ENCODE measurements at regions not wholly inside any gene's neighbourhood (a gene's known extent, or its start where the extent isn't known, plus 50 kb on each side); places are given as distances from the start of the nearest gene placed in this dataset.

DNA sequence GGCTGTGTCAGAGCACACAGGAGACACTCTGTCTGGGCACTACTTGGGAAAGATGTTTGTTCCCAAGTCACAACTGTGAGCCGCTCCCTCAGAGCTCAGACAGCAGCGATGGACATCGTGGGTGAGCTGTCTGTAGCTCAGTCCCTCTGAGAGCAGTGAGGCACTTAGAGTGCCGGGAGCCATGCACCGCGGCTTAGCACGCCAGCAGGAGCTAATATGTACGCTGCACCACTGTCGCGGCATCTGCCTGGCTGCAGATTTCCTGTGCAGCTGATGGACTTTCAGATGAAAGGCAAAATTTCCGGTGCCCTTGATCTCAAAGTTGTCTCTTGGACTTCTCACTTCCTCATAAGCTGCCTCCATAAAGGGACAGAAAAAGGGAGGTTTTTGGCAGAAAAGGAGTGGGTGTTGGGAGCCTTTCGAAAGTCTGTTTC, 92.8 kb upstream of the ZNF469 start:
- H3K4me1 Mint-ChIP-seq = no peaks in the 10 kb centered on the region

DNA sequence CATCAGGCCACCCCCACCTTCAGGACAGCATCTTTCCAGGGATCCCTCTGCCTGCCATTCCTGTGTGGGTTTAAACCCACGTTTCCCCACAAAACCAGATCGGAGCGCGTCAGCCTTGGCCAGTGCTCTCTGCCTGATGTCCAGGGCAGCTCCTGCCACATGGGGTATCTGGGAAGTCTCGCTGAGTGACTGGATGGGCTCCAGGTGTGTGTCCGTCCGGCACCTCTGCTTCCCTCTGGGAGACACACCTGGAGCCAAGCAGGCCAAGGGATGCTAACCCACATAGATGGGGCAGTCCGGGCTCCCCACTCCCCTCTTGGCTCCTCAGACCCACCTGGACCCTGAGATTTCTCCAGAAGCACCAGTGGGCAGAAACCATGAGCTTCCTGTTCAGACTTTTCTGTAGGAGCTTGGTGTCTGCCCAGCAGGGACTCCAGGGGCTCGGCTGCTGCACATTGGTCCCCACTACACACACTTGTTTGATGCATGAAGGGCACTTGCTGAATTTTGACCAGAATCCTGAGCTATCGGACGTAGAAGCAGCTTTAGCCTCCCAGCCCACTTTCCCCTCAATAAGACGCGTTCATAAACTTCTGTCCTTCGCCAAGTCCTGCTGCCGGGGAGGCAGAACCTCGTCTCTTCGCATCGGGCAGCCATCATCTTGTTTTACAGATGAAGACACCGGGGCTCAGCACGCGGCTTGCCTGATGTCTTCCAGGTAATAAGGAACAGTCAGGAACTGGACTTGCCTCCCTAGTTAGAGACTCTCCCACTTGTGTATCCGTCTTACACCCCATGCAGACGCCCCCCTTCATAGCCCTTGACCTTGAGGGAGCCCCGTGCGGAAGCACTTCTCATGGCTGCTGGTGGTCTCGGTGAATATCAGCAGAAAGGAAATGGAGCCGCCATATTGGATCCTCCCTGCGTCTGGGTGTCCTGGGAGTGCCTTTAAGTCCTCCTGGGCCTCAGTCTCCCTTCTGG, 91.6 kb upstream of the ZNF469 start:
- H3K4me3 Mint-ChIP-seq = no peak overlapping the region
- no peak for DNase-seq
- H3K9me3 Mint-ChIP-seq = no peaks in the 10 kb centered on the region
- no peaks in the 10 kb centered on the region for H3K27me3 Mint-ChIP-seq
- no peak for ATAC-seq
- H3K4me1 Mint-ChIP-seq = no peaks in the 10 kb centered on the region
- peak overlapping the region in 1 of 2 donors; percentile 10 for H3K27ac Mint-ChIP-seq

More for the DNA sequence above, 92.8 kb upstream of the ZNF469 start:
- Mint-ChIP-seq H3K4me3 (no peak overlapping the region), H3K27ac (no peak overlapping the region), H3K9me3 (no peaks in the 10 kb centered on the region), H3K27me3 (no peaks in the 10 kb centered on the region)
- ATAC-seq (no peak), DNase-seq (no peak)

DNA sequence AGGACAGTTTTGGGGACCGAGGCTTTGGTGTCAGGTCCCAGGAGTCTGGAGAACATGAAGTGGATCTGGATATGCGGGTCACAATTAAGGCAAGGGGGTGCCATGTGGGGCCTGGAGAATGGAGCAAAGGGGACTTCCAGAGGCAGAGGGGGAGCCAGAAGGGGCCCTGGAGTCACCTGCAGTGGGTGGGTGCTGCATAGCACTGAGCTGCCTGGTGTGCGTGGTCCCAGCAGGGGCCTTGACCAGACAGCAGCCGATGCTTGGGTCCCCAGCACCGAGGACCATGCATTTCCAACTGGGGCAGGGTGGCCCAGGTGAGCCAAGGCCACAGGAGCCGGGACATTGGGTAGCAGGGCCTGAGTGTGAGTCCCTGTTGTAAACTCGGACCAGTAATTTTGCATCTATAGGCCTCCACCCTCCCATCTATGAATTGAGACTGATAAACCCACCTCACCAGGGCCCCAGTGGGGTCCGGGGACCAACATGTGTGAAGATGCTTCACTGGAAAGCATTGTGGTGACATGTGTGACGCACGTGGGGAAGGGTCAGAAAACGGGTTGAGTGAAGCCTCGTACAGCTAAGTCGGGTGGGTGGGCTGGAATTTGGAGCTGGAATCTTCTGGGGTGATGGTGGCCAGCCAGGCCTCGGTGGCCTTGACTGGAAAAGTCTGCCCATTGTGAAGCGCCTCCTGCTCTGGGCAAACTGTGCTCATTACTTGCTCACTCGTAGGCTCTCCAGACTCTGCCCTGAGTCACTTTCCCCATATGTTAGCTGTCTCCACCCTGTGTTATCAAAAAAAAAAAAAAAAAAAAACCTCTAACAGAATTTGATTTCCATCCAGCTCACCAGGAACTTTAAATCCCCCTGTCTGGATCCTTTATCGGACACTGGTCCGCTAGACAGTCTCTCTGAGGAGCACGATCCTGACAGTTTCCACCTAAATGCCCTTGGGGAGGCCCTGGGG, 90.5 kb upstream of the ZNF469 start:
- Mint-ChIP-seq H3K4me1 (no peaks in the 10 kb centered on the region), H3K9me3 (no peaks in the 10 kb centered on the region), H3K27me3 (peaks cover 1% of the 10 kb centered on the region), H3K27ac (no peak overlapping the region), H3K4me3 (no peak overlapping the region)
- DNase-seq (no peak), ATAC-seq (no peak)

DNA sequence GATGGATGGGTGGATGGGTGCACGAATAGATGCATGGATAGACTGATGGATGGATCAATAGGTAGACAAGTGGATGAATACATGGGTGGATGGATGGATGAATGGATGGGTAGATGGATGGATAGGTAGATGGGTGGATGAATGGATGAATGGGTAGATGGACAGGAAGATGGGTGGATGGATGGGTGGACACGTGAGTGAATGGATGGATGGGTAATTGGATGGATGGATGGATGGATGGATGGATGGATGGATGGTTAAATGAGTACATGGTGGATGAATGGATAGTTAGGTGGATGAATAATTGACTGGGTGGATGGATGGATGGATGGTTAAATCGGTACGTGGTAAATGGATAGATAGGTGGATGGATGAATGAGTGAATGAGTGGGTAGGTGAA, 89.7 kb upstream of the ZNF469 start:
- no peak for ATAC-seq
- H3K9me3 Mint-ChIP-seq = no peaks in the 10 kb centered on the region
- H3K27me3 Mint-ChIP-seq = peaks cover 9% of the 10 kb centered on the region
- H3K27ac Mint-ChIP-seq = no peak overlapping the region
- no peak overlapping the region for H3K4me3 Mint-ChIP-seq
- no peak for DNase-seq
- no peaks in the 10 kb centered on the region for H3K4me1 Mint-ChIP-seq

DNA sequence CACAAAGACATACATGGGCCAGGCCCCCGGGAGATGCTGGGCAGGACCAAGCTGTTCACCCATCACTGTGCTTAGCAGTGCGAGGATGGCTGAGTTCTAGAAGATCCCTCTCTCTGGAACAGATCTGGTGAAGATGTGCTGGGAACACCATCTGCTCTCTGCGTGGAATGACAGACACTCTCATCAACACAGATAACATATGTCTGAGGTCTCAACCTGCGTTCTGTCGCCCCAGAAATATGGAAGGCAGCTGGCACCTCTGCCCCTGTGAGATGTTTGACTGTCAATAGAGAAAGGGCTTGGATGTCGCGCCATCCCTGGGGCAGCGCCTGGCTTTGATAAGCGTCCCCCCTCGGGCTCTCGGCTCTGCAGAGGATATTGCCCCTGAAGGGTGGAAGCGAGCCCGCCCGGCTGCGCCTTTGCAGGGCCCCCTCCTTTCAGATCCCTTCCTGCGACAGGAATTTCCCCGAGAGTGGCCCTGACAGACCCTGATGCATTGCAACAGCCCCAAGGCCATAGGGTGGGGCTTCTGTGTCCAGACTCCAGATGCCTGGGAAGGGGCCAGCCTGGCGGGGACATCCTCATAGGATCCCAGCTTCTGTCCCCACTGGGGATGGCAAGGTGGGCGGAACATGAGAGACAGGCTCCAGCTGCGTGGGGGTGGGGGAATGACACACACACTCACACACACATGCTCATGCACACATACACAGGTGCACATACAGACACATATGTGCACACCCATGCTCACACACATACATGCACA, 86.9 kb upstream of the ZNF469 start:
- Mint-ChIP-seq H3K9me3 (no peaks in the 10 kb centered on the region), H3K4me1 (peaks cover 6% of the 10 kb centered on the region), H3K27ac (no peak overlapping the region), H3K27me3 (peaks cover 32% of the 10 kb centered on the region), H3K4me3 (no peak overlapping the region)
- DNase-seq = no peak
- no peak for ATAC-seq

DNA sequence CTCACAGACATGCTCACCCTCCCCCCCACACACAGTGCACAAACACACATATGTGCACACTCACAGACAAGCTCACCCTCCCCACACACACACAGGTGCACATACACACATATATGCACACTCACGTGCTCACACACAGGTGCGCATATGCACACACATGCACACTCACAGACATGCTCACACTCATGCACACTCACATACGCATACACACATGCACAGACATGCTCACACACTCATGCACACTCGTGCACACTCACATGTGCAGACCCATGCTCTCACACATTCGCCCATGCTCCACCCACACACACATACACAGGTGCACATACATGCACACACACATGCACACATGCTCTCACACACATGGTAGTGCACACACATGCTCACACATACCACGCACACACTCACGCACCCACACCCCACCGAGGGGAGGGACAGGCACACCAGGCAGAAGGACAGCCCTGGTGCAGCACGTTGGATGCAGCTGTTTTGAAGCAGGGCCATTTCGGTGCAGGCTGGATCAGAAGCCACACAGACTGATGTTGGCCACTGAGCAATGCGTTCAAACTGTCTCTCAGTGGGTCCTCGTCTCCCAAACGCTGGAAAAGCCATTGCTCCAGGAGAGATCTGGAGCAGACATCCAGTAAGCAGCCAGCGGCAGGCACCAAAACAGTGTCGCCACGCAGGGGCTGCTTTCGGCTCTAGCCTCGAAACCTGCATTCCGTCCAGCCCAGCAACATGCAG, 86.2 kb upstream of the ZNF469 start:
- Mint-ChIP-seq H3K27me3 (peaks cover 33% of the 10 kb centered on the region), H3K9me3 (no peaks in the 10 kb centered on the region), H3K4me3 (no peak overlapping the region), H3K27ac (no peak overlapping the region), H3K4me1 (peaks cover 6% of the 10 kb centered on the region)
- no peak for DNase-seq
- ATAC-seq = no peak

DNA sequence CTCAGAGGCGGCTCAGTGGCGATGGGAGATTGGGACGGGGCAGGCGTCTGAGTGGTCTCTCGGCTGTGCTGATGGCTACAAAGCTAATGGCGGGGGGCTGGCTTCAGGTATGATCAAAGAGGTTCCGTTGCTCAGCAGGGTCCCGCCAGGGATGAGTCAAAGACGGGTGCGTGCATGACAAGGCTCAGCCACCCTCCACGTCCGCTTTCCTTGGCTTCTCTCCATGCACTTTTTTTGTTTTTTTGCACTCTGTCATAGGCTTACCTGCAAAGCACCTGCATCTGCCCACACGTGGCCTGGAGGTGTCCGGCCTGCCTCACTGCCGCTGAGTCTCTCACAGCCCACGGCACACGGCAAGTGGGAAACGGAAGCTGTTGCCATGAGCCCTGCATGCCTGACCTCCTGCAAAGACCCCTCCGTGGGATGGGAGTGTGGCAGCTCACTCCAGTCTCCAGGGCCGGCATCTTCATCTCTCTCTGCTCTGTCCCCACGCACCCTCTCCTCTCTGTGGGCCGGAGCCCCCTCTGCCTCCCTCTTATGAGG, 85.5 kb upstream of the ZNF469 start:
- H3K4me3 Mint-ChIP-seq = no peak overlapping the region
- H3K9me3 Mint-ChIP-seq = no peaks in the 10 kb centered on the region

DNA sequence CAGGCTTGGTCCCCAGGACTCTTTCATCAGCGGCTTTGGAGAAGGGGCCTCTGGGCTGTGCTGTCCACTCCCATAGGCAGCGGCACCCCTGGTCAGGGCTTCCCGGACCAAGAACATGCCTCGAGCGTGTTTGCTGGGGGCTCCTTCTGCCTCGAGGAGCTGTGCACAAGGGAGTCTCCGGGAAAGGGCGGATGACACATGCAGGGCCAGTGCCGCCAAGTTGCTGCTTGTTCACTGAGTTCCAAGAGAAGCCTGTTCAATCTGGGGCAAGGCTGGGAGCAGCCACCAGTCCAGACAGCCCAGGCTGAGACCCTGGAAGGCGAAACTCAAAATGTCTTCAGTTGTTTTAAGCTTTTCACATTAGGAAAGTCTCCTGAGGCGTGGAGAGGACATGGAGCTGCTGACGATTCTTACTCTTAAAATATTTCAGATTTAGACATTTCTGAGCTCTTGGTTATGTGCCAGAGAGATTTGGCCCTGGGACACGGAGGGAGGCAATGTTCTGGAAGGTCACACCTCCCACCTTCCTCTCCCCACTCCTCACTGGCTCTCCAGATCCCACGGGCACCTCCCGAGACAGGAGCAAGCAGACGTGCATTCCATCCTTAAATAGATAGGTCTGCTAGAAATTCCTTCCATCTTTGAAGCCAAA, 84.5 kb upstream of the ZNF469 start:
- no peak for DNase-seq
- no peak for ATAC-seq
- H3K27me3 Mint-ChIP-seq = peaks cover 43% of the 10 kb centered on the region
- H3K27ac Mint-ChIP-seq = no peak overlapping the region
- no peak overlapping the region for H3K4me3 Mint-ChIP-seq
- H3K4me1 Mint-ChIP-seq = peaks cover 6% of the 10 kb centered on the region
- no peaks in the 10 kb centered on the region for H3K9me3 Mint-ChIP-seq

More for the DNA sequence above, 85.5 kb upstream of the ZNF469 start:
- Mint-ChIP-seq H3K27ac (no peak overlapping the region), H3K4me1 (peaks cover 6% of the 10 kb centered on the region), H3K27me3 (peaks cover 39% of the 10 kb centered on the region)
- no peak for DNase-seq
- no peak for ATAC-seq

DNA sequence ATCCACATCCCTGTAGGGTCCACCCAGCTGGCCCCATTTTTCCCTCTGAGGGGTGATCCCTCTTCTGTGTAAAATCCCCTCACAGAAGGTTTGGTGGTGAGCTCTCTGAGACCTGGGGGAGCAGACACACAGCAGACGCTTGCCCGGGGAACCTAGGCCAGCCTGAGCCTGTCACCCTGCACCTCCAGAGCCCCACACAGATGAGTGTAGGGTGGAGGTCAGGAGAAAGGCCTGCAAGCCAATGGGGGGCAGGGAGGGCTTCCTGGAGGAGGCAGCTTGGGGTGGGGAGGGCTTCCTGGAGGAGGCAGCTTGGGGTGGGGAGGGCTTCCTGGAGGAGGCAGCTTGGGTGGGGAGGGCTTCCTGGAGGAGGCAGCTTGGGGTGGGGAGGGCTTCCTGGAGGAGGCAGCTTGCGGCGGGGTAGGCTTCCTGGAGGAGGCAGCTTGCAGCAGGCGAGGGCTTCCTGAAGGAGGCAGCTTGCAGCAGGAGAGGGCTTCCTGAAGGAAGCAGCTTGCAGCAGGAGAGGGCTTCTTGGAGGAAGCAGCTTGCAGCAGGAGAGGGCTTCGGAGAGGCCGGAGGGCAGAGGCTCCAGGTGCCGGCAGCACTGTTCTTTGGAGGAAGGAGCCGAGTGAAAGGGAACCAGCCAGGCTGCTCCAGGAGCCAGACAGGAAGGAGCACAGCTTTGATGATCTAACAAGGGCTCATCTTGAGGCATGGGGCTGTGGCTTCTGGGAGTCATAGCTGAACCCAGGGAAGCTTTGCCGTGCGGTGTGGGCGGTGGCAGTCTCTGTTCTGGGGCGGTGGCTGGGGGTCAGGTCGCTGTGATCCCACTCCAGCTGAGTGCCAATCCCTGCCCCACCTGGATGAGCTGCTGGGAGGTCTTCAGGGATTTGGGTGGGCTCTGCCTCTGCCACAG, 83.7 kb upstream of the ZNF469 start:
- peak; percentile 60 for ATAC-seq
- H3K27ac Mint-ChIP-seq = no peak overlapping the region
- H3K9me3 Mint-ChIP-seq = no peaks in the 10 kb centered on the region
- peaks cover 50% of the 10 kb centered on the region for H3K27me3 Mint-ChIP-seq
- H3K4me3 Mint-ChIP-seq = no peak overlapping the region
- H3K4me1 Mint-ChIP-seq = peaks cover 6% of the 10 kb centered on the region
- no peak for DNase-seq

DNA sequence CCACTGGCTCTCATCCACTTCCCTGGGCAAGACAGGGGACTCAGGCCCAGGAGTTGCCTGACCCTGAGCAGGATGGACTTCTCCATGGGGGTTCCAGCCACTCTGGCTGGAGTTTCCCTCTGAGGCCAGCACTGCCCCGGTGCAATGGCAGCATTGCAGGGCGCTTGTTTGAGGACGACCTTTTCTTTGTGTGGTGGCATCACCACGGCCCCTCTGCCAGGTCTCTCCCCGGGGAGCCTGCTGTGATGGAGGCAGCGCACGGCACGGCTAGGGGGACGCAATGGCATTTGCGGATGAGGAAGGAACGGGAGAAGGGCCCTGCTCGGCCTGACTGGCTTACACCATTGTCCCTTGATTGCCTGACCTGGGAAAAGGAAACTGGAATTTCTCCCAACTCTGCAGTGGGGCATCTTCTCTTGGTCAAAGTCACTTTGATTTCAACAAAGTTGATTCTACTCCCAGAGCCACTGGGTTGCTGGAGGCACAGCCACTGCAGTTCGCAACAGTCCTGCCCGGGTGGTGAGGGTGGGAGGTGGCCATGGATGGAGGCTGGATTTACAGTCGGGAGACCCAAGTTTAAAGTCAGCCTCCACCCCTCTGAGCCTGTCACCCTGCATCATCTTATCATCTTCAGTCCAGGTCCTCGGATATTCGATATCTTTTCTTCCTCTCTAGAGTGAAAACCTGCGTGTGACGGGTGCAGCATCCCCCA, 82.9 kb upstream of the ZNF469 start:
- H3K9me3 Mint-ChIP-seq = no peaks in the 10 kb centered on the region
- H3K27me3 Mint-ChIP-seq = peaks cover 50% of the 10 kb centered on the region
- DNase-seq (no peak), ATAC-seq (no peak)
- peaks cover 6% of the 10 kb centered on the region for H3K4me1 Mint-ChIP-seq
- no peak overlapping the region for H3K27ac Mint-ChIP-seq
- no peak overlapping the region for H3K4me3 Mint-ChIP-seq

DNA sequence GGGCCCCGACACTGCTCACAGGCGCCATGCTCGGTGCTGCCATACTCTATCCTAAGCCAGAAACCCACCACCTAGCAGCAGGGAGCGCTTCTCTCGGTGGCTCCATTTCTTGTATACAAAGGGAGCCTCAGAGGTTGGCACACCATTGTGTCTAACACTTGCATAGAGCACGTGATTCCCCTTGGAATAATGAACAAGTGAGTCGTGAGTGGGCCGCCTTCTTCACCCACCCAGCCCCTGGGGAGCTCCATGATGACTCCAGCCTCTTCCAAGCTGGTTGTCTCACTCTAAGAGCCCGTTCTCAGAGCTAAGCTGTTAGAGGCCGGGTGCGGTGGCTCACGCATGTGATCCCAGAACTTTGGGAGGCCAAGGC, 82.3 kb upstream of the ZNF469 start:
- H3K27me3 Mint-ChIP-seq = peaks cover 50% of the 10 kb centered on the region
- no peak overlapping the region for H3K4me3 Mint-ChIP-seq

DNA sequence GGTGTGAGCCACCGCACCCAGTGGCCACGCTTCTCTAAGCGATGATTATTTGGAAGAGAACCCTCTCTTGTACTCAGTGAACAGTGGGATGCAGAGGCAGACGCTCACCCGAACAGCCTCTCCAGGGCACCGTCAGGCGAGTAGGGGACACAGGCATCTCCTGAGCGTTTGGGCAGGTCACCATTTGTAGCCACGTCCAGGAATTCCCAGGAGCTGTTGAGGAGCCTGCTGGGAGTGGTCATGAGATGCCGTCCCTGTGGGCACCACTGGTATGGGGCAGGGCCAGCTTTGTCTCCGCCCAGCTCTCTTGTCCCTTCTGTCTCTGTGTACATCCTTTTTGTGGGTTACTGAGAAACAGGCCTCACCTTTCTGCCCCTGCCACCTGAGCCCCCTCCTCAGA, 81.3 kb upstream of the ZNF469 start:
- Mint-ChIP-seq H3K9me3 (peaks cover 7 to 12% of the 10 kb centered on the region in 2 donors), H3K4me3 (no peak overlapping the region), H3K4me1 (peaks cover 6% of the 10 kb centered on the region), H3K27ac (no peak overlapping the region), H3K27me3 (peaks cover 50% of the 10 kb centered on the region)
- DNase-seq = no peak
- ATAC-seq = no peak

More for the DNA sequence above, 82.3 kb upstream of the ZNF469 start:
- H3K27ac Mint-ChIP-seq = no peak overlapping the region
- peaks cover 2 to 5% of the 10 kb centered on the region in 2 donors for H3K9me3 Mint-ChIP-seq
- peaks cover 6% of the 10 kb centered on the region for H3K4me1 Mint-ChIP-seq
- DNase-seq (no peak), ATAC-seq (no peak)

DNA sequence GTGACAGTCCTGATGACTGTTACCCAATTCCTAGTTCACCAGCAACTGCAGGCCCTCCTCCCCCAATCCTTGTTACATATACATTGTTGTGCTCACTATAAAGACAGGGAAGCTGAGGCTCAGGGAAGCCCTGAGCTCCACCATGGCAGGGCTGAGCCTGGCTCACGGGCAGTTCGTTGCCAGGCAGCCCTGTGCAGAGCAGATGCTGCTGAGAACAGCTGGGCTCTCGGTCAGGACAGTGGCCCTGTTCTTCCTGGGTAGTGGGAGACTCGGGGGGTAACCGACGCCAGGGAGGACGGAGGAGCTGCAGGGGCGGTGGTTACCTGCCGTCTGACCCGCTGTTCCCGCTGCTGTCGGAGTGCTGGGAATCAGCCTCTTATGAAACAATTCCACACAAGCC, 80.9 kb upstream of the ZNF469 start:
- H3K27ac Mint-ChIP-seq = no peak overlapping the region
- H3K9me3 Mint-ChIP-seq = peaks cover 7 to 12% of the 10 kb centered on the region in 2 donors
- DNase-seq (no peak), ATAC-seq (no peak)
- no peak overlapping the region for H3K4me3 Mint-ChIP-seq
- peaks cover 50% of the 10 kb centered on the region for H3K27me3 Mint-ChIP-seq
- H3K4me1 Mint-ChIP-seq = peaks cover 6% of the 10 kb centered on the region

Measured in stimulated activated naive CD8-positive, alpha-beta T cell treated with anti-CD3 and anti-CD28 coated beads, Interleukin-15, amount 100 ng/mL, for 72 hours (primary cell).